NCI-H226 (cell line): ENCODE measurements at regions not wholly inside any gene's neighbourhood (a gene's known extent, or its start where the extent isn't known, plus 50 kb on each side); places are given as distances from the start of the nearest gene placed in this dataset.
A peak's percentile ranks its signal among the peaks of the same experiment; 100 is the strongest.
"Not testable (repeated sequence)": the region's sequence is repeated elsewhere in the genome, so short reads cannot be mapped to it uniquely, and the experiment has no call there.

Experiments used
- DNase-seq: peaks from one replicate; pipeline ENCODE4 v3.0.0-alpha.2; 2015

GRCh38 chr15:81897057-81897677 lies 148.7 kb downstream of the MEX3B start:
- DNase-seq, result peak; percentile 81

GRCh38 chr15:81896356-81896755 lies 149.5 kb downstream of the MEX3B start:
- no peak for DNase-seq

- DNase-seq, result no peak
Measured at GRCh38 chr15:81895723-81896122, 150.1 kb downstream of the MEX3B start.

- no peak for DNase-seq
Measured at GRCh38 chr15:81894061-81894460, 151.8 kb downstream of the MEX3B start.

GRCh38 chr15:81893182-81893835 lies 152.5 kb downstream of the MEX3B start:
- no peak for DNase-seq

- no peak for DNase-seq
Measured at GRCh38 chr15:81890496-81890895, 155.3 kb downstream of the MEX3B start.

GRCh38 chr15:81889485-81889881 lies 156.3 kb downstream of the MEX3B start:
- no peak for DNase-seq

GRCh38 chr15:81888748-81889484 lies 156.9 kb downstream of the MEX3B start:
- peak; percentile 50 for DNase-seq

- peak; percentile 82 for DNase-seq
Measured at GRCh38 chr15:81887912-81888311, 157.9 kb downstream of the MEX3B start.

GRCh38 chr15:81887188-81887587 lies 158.6 kb downstream of the MEX3B start:
- not testable (repeated sequence) for DNase-seq

GRCh38 chr15:81886591-81886990 lies 159.2 kb downstream of the MEX3B start:
- DNase-seq, result peak; percentile 90

GRCh38 chr15:81886080-81886479 lies 159.7 kb downstream of the MEX3B start:
- DNase-seq, result no peak

- DNase-seq, result no peak
Measured at GRCh38 chr15:81885135-81885534, 160.7 kb downstream of the MEX3B start.

GRCh38 chr15:81882504-81882903 lies 163.3 kb downstream of the MEX3B start:
- DNase-seq, result no peak

- DNase-seq, result peak; percentile 30
Measured at GRCh38 chr15:81880833-81881232, 165.0 kb downstream of the MEX3B start.

GRCh38 chr15:81880314-81880713 lies 165.5 kb downstream of the MEX3B start:
- DNase-seq, result no peak

GRCh38 chr15:81875717-81876116 lies 170.1 kb downstream of the MEX3B start:
- DNase-seq, result not testable (repeated sequence)

GRCh38 chr15:81870746-81871106 lies 175.1 kb downstream of the MEX3B start:
- DNase-seq, result not testable (repeated sequence)

- not testable (repeated sequence) for DNase-seq
Measured at GRCh38 chr15:81870062-81870745, 175.6 kb downstream of the MEX3B start.

- no peak for DNase-seq
Measured at GRCh38 chr15:81869161-81869954, 176.5 kb downstream of the MEX3B start.

- DNase-seq, result no peak
Measured at GRCh38 chr15:81865850-81866537, 179.8 kb downstream of the MEX3B start.

- no peak for DNase-seq
Measured at GRCh38 chr15:81863162-81863561, 182.7 kb downstream of the MEX3B start.
